GM10847 (cell line): ENCODE measurements at regions not wholly inside any gene's neighbourhood (a gene's known extent, or its start where the extent isn't known, plus 50 kb on each side); places are given as distances from the start of the nearest gene placed in this dataset.

Source experiments
- POLR2A ChIP-seq: IDR thresholded peaks from 2 replicates; pipeline ENCODE4 v1.6.1; 2011; ENCODE audit not compliant: insufficient read length; ENCODE audit errors: extremely low read depth

DNA sequence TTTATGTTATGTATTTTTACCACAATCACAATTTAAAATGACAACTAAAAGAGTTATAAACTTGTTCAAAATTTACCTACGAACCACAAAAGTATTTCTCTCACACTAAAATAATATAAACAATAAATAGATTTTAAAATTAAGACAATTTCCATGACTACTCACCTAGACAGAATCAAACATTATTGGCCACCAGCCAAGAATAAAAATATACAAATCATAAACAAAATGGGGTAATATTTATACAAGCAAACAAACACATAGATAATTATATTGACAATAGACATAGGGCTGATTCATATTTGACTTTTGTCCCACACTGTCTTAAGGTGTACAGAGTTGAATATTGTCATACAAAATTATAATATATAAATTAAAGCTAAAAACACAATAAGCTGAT lies 119.6 kb upstream of the ZNF92 start:
- no peak for TF ChIP-seq POLR2A

DNA sequence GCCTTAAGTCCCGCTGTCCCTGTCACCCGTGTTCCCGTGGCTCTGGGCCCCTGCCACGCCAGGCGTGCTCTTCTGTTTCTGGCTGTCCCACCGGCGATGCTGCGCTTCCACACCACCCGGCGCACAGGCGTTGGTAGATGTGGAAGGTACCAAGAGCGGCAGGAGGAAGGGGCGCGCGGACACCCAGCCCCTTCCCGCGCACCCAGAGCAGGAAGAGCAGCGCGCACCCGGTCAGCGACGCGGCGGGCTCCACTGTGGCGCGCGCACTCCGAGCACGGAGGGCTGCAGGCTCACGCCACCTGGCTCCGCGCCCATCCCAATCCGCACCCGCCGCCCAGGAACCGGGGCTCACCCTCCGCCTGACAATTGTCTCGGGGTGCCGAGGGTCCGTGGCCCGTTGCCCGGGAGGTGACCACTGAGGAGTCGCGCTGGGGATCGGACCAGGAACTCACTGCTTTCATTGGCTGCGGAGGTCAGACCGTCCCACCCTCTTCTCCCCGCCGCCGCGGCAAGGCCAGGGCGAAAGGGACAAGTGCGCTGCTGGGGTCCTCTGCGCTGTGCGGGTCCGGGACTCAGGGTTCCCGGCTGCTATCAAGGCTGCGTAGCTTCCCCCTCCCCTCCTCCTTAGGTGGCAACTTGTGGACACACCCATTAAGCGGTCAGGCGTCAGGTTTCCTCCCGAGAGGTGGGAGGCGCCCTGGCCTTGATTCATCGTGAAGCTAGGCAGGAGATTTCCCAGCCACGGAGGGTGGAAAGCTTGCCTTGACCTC lies 121.6 kb upstream of the ZNF92 start:
- TF ChIP-seq POLR2A: no peak

DNA sequence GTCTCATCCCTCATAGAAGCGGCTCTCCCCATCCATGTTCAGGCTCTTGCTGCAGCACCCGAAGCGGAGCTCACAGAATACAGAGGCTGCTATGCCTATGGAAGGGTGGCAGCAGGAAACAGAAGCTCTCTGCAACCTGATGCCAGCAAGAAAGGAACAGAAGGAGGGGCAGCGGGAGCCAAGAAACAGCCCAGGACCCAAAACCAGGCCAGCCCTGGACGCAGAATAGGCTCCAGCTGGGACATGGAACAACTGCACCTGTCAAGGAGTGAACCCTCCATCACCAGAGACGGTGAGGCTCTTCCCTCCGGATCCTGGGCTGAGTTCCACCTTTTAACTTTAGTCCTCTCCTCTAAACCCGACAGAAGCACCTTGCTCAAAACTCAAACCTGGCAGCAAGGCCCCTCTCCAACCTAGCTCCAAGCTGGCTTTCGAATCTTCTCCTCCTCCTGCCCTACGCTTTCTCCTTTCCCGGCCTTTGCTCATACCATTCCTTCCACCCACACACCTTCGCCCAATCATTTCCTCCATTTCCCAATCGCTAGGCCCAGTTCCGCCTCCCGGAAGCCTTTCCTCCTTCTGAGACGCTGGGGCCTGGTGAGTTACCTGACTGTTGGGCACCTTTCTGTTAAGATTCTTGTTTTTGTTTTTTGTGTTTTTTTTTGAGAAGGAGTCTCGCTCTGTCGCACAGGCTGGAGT lies 122.8 kb upstream of the ZNF92 start:
- no peak for TF ChIP-seq POLR2A

DNA sequence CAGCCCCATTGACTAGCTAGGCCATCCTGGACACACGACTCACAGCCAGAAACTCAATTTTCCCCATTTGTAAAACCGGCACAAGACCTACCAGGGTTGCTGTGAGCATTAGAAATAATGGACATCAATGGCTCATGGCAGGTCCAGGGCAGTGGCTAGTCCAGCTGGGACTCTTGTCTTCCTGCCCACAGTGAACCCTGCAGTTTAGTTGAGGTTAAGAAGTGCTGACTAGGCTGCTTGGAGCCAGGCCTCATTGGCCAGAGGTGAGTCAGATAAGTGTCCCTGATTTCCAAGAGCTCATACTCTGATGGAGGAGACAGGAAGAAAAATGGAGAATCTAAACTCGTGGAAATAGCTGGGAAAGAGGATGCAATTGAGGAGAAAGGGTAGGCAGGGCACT lies 123.4 kb upstream of the ZNF92 start:
- TF ChIP-seq POLR2A: no peak

DNA sequence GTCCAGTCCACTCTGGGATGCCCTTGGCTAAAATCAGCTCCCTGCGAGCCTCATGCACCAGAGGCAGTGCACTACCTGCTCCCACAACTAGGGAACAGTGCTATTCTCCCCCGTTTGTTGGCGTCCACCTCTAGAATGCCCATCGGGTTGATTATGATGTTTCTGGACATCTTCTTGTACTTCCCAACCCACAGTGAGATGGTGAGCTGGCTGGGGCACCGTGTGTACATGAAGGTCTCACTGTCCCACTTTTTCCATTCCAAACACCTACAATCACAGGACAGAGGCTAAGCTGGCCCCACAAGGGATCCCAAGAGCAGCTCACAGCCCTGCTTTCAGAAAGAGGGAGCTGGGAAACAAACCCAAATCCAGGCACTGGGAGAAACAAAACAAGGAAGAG lies 126.2 kb upstream of the ZNF92 start:
- TF ChIP-seq POLR2A: no peak

DNA sequence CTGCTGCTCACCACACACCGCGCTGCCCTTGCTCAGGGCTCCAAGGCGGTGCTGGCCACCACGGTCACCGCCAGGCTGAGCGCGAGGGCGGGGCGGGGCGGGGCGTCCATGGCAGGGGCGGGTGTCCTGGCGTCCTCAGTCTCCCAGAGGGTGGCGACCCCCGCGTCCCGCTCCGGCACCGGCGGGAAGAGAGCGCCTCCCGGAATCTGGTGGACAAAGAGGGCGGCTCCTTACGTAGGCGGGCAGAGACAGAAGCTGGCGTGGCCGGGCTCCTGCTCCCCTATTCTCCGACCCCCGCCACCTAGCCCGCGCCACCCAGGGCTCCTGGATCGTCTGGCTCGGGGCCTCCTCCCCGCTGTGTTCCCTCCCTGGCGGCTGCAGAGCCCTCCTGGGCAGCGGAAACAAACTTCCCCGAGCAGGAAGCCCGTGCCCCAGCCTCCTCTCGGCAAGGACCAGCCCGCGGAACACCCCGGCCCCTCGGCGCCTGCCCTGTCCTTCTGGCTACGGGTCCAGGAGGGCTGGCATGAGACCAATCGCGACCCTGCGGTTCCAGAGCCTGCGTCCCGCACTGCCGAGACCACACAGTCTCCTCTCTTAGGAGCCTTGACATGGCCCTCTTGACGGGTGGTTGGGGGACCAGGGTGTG lies 133.8 kb upstream of the ZNF92 start:
- TF ChIP-seq POLR2A: no peak

DNA sequence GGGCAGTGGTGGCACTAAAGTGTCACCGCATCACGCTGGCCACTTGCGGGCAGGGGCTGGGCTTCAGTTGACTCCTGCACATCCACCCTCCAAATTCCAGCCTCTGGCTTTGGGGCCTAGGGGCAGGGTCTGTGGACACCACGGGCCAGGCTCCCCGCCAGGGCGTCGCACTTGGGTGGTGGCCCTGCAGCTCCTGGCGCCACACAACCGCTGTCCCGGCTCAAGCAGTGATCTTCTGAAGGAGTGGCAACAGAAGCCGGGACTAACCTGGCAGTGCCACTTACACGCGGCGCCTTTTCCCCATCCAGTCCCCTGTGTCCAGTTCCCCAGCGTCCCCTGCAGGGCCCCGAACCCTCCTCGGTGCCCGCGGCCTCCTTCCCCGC lies 134.3 kb upstream of the ZNF92 start:
- TF ChIP-seq POLR2A: no peak

DNA sequence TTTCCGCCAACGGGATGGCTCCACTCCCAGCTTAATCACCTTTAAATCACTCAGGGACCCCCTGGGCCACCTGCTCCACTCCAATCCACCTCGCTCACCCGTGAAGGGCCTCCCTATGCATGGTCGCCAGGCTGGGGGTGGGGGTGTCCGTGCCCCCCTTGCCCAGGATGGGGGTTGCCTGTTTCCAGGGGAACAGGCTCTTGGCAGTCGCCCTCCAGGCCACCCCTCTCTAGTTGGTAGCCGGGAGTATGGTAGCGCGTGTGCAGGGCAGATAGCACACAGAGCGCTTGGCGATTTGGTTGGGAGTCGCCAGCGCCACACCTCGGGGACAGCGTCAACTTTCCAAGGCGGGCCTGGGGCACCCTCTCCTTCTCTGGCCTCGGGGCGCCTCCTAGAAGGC lies 134.9 kb upstream of the ZNF92 start:
- TF ChIP-seq POLR2A: no peak

DNA sequence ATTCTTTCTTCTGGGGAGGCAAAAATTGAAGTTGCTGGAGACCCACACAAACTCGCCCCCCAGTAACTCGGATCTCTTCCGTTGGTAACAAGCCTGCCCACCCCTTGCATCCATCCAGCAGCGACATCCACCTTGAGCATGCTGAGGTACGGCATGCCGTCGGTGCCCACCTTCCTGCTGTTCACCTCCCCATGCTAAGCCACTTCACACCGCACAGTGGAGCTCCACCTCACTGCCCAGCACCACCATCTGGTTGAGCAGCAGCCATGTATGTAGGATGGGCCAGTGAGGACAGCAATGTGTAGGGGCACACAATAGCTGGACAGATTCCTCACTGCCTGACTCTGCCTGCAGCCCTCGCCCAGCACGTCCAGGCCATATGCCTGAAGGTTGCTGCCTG lies 138.1 kb upstream of the ZNF92 start:
- TF ChIP-seq POLR2A: no peak

DNA sequence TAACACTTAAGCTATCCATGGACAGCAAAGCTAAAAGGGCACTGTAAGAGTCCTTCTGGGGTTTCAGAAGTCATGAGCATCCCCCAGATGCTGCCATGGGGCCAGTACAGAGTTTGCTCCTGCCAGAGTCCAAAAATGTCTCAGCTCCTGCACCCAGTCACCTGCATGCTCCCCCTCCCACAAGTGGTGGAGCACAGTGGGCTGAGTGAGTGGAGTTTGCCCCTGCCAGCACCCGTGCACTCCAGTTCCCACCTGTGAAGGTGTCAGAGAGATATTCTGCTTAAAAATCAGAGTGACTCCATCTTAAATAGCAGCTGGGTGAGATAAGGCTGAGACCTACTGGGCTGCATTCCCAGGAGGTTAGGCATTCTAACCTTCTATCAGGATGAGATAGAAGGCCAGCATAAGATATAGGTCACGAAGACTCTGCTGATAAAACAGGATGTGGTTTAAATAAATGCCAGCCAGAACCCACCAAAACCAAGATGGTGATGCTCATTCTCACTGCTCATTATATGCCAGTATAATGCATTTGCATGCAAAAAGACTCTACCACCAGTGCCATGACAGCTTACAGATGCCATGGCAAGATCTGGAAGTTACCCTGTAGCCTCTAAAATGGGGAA lies 140.1 kb upstream of the ZNF92 start:
- no peak for TF ChIP-seq POLR2A

DNA sequence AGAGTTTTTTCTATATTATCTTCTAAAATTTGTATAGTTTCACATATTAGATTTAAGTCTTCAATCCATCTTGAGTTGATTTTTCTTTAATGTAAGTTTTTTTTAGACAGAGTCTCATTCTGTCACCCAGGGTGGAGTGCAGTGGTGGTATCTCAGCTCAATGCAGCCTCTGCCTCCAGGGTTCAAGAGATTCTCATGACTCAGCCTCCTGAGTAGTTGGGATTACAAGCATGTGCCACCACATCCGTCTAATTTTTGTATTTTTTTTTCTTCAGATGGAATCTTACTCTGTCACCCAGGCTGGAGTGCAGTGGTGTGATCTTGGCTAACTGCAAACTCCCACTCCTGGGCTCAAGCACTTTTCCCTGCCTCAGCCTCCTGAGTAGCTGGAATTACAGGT lies 143.4 kb upstream of the ZNF92 start:
- no peak for TF ChIP-seq POLR2A

DNA sequence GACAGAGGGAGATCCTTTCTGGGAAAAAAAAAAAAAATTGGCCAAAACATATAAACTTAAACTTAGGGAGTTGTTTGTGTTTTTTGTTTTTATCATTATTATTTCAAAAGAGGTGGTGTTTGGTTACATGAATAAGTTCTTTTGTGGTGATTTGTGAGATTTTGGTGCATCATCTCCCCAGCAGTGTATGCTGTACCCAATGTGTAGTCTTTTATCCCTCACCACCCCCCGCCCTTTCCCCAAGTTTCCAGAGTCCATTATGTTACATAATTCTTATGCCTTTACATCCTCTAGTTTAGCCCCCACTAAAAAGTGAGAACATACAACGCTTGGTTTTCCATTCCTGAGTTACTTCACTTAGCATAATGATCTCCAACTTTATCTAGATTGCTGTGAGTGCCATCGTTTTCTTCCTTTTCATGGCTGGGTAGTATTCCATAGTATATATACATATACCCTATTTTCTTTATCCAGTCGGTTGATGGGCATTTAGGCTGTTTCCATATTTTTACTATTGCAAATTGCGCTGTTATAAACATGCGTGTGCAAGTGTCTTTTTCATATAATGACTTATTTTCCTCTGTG lies 148.1 kb upstream of the ZNF92 start:
- no peak for TF ChIP-seq POLR2A

DNA sequence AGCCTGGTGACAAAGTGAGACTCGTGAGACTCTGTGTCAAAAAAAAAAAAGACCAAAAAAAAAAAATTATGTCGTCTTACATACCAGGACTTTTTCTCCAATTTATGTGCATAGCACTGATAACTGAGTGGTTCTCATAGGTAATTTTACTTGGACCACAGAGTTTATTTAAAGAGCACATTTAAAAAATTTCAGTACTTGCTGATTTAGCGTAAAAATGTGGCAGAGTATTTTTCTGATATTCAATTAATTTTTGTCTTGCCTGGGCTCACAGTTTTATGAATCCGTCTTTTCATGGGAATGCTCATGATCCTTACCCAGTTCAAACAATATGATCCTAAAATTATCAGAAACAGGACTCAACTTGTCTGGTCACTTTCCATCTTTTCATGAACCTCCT lies 151.0 kb upstream of the ZNF92 start:
- TF ChIP-seq POLR2A: no peak

DNA sequence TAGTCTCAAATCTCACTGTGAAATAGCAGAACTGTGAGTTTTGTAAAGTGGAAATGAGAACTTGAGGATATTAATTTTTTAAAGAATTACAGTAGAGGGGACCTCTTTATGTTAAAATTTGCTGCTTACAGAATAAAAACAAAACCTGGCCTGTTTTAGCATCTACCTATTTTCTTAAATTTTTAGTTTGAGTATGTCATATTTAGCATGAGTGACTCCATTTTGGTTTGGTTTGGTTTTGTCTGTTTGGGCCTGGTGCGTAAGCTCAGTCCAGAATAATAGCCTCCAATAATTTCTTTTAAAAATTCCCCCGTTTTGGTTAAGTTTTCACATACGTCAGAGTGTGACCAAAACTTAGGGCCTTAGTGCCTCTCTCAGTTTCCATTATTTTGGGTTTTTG lies 152.0 kb upstream of the ZNF92 start:
- TF ChIP-seq POLR2A: no peak

DNA sequence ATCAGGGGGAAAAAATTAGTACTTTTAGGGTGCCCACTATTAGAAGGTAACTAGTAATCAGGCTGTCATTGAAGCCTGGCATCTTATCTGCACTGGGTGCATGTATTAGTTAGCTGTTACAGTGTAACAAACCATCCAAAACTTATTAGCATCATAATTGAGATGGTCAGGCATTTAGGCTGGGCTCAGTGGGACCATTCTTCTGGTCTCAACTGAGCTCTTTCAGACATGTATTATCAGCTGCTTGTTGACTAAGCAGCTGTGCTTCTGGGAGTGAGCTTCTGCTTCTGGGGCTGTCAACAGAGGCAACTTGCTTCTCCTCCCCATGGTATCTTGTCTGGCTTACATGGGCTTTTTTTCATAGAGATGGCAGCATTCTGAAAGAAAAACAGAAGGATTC lies 154.0 kb upstream of the ZNF92 start:
- TF ChIP-seq POLR2A: no peak

DNA sequence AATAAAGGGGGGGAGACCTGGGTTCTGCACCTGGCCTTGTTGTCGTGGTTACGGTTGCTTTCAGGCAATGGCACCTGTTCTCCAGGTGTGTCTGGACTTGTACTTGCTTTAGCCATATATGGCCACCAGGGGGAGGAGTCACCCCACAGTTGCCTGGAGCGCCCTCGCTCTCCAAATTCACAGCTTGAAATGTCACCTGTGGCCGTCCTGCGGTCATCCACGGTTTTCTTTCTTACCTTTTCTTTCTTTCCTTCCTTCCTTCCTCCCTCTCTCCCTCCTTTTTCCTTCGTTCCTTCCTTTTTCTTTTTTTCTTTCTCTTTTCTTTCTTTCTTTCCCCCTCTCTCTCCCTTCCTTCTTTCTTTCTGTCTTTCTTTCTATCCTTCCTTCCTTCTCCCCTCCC lies 157.2 kb upstream of the ZNF92 start:
- TF ChIP-seq POLR2A: no peak
